A549 (cell line): ENCODE measurements at regions not wholly inside any gene's neighbourhood (a gene's known extent, or its start where the extent isn't known, plus 50 kb on each side); places are given as distances from the start of the nearest gene placed in this dataset.

Source experiments
- CBX8 ChIP-seq: fragments of 200-600 bp; sonication (generic); IDR thresholded peaks from 2 replicates; pipeline ENCODE4 v1.6.1; 2016
- HDAC2 ChIP-seq: fragments of 200-600 bp; sonication (generic); IDR thresholded peaks from 2 replicates; pipeline ENCODE4 v1.6.1; 2016
- HOXB5 ChIP-seq: fragments of 250-450 bp; sonication (Bioruptor Pico); IDR thresholded peaks from 2 replicates; pipeline ENCODE4 v1.5.0; 2020; ENCODE audit warnings: mild to moderate bottlenecking, moderate library complexity
- PBX3 ChIP-seq: IDR thresholded peaks from 2 replicates; pipeline ENCODE4 v1.6.1; 2012
- POLR2A ChIP-seq: IDR thresholded peaks from 2 replicates; pipeline ENCODE4 v1.6.1; 2012; ENCODE audit warnings: mild to moderate bottlenecking, low read length

- TF ChIP-seq PBX3: no peak
- TF ChIP-seq HDAC2: no peak
- no peak for TF ChIP-seq CBX8
- TF ChIP-seq HOXB5 (CRISPR knock-in tag): no peak
- no peak for TF ChIP-seq POLR2A
Observed at GRCh38 chr3:36282766-36283165, 97.5 kb upstream of the STAC start.
